GM10266 (cell line): ENCODE measurements at regions not wholly inside any gene's neighbourhood (a gene's known extent, or its start where the extent isn't known, plus 50 kb on each side); places are given as distances from the start of the nearest gene placed in this dataset.

Source experiments
- DNase-seq: peaks from one replicate; pipeline ENCODE4 v3.0.0; 2012; ENCODE audit errors: extremely low spot score
- CTCF ChIP-seq: IDR thresholded peaks from 2 replicates; pipeline ENCODE4 v1.5.1; 2012; ENCODE audit warnings: mild to moderate bottlenecking, low read depth; ENCODE audit not compliant: control insufficient read depth, insufficient read depth; ENCODE audit errors: missing control alignments

GRCh38 chr5:89279391-89280036, 396.5 kb upstream of the MEF2C start:
- no peak for DNase-seq
- no peak for TF ChIP-seq CTCF

- DNase-seq: no peak
- no peak for TF ChIP-seq CTCF
Observed at GRCh38 chr5:89277816-89278215, 394.8 kb upstream of the MEF2C start.

GRCh38 chr5:89276566-89277305, 393.8 kb upstream of the MEF2C start:
- no peak for TF ChIP-seq CTCF
- no peak for DNase-seq

GRCh38 chr5:89275066-89275855, 392.3 kb upstream of the MEF2C start:
- no peak for TF ChIP-seq CTCF
- no peak for DNase-seq

GRCh38 chr5:89273289-89273688, 390.3 kb upstream of the MEF2C start:
- no peak for DNase-seq
- no peak for TF ChIP-seq CTCF

GRCh38 chr5:89270901-89271300, 387.9 kb upstream of the MEF2C start:
- no peak for DNase-seq

More at GRCh38 chr5:89270901-89271300, 387.9 kb upstream of the MEF2C start:
- TF ChIP-seq CTCF: no peak
